Sigmoid colon (tissue), 6 donors: ENCODE measurements at regions not wholly inside any gene's neighbourhood (a gene's known extent, or its start where the extent isn't known, plus 50 kb on each side); places are given as distances from the start of the nearest gene placed in this dataset.
A peak's percentile ranks its signal among the peaks of the same experiment; 100 is the strongest.

ENCODE experiments used
- DNase-seq: peaks from one replicate; pipeline ENCODE4 v3.0.0-alpha.2; 2019
- H3K27ac ChIP-seq, 4 donors: fragments of 200-600 bp; sonication (generic); one replicate each; pipeline ENCODE4 v1.5.1; 2016 to 2019; ENCODE audit warnings: mild to moderate bottlenecking in 1 of 4
- H3K27me3 ChIP-seq, 3 donors: fragments of 200-600 bp; sonication (generic); one replicate each; pipeline ENCODE4 v1.5.1; 2019; ENCODE audit warnings: mild to moderate bottlenecking in 1 of 3
- H3K36me3 ChIP-seq, 4 donors: fragments of 200-600 bp; sonication (generic); one replicate each; pipeline ENCODE4 v1.5.1; 2016 to 2019
- H3K4me1 ChIP-seq, 4 donors: fragments of 200-600 bp; sonication (generic); one replicate each; pipeline ENCODE4 v1.5.1; 2017 to 2019
- H3K4me3 ChIP-seq, 4 donors: fragments of 200-600 bp; sonication (generic); one replicate each; pipeline ENCODE4 v1.5.1; 2017 to 2019; ENCODE audit warnings: mild to moderate bottlenecking in 2 of 4, moderate library complexity in 1 of 4
- H3K9me3 ChIP-seq, 4 donors: fragments of 200-600 bp in 3 of 4; sonication (generic) in 3 of 4; one replicate each; pipeline versions ENCODE4 v1.5.1 to v1.6.1; 2013 to 2019
- EP300 ChIP-seq, 4 donors: sonication (generic); formaldehyde crosslinking; IDR thresholded peaks; one replicate each; pipeline ENCODE4 v1.6.1; 2017; ENCODE audit warnings: antibody characterized with exemption in 4 of 4
- POLR2A ChIP-seq, 2 donors: fragments of 450-650 bp; IDR thresholded peaks; one replicate each; pipeline ENCODE4 v1.6.1; 2016; ENCODE audit warnings: antibody characterized with exemption in 2 of 2, mild to moderate bottlenecking in 2 of 2, moderate library complexity in 2 of 2
- POLR2AphosphoS5 ChIP-seq, 4 donors: sonication (generic); formaldehyde crosslinking; IDR thresholded peaks; one replicate each; pipeline ENCODE4 v1.6.1; 2017; ENCODE audit warnings: antibody characterized with exemption in 4 of 4
- WGBS, 2 donors: extraction: QIAGEN DNeasy Blood & Tissue Kit; methylation state at CpG; one replicate each; pipeline ENCODE4 v1.1.7; 2013; 5-methylcytosine and 5-hydroxymethylcytosine counted together
- intact Hi-C: fragments of 100-400 bp; cut with DNase I; formaldehyde crosslinking; loops from one replicate; pipeline ENCODE4 v1.15.1; 2023
- TF ChIP-seq, protein P1 (sequence below), 4 experiments: fragments of 450-650 bp in 3 of 4; fragments of 200-600 bp in 1 of 4; IDR thresholded peaks; one replicate each; pipeline ENCODE4 v1.5.1; 2016 to 2019; ENCODE audit warnings: antibody characterized with exemption in 4 of 4, mild to moderate bottlenecking in 3 of 4, moderate library complexity in 2 of 4
- donor health status: healthy with polysubstance abuse.
- donor health status: healthy.

DNA sequence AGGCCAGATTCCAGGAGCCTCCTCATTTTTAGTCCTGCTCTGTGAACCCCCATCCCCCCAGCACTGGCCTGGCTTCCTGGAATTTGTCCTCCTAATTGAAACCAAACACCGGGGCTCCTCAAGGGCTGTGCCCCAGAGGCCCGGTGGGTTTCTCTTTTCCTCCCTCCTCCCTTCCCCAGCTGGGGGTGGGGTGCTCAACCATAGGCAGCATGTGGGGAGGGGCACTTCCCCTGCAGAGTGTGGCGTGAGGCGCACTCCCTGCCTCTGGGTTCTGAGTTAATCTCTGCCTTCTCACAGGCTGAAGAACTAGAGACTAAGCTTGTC, 67.5 kb upstream of the ACOT11 start:
- DNase-seq: no peak
- TF ChIP-seq, protein P1, sequence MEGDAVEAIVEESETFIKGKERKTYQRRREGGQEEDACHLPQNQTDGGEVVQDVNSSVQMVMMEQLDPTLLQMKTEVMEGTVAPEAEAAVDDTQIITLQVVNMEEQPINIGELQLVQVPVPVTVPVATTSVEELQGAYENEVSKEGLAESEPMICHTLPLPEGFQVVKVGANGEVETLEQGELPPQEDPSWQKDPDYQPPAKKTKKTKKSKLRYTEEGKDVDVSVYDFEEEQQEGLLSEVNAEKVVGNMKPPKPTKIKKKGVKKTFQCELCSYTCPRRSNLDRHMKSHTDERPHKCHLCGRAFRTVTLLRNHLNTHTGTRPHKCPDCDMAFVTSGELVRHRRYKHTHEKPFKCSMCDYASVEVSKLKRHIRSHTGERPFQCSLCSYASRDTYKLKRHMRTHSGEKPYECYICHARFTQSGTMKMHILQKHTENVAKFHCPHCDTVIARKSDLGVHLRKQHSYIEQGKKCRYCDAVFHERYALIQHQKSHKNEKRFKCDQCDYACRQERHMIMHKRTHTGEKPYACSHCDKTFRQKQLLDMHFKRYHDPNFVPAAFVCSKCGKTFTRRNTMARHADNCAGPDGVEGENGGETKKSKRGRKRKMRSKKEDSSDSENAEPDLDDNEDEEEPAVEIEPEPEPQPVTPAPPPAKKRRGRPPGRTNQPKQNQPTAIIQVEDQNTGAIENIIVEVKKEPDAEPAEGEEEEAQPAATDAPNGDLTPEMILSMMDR (IDR thresholded peaks at IDR 0.05): no peak
- TF ChIP-seq EP300 (IDR thresholded peaks at IDR 0.05) (no peak), POLR2AphosphoS5 (IDR thresholded peaks at IDR 0.05) (no peak), POLR2A (IDR thresholded peaks at IDR 0.05) (no peak)
- no peak overlapping the region for H3K4me3 ChIP-seq
- H3K9me3 ChIP-seq: no peaks in the 10 kb centered on the region
- H3K36me3 ChIP-seq: no peaks in the 10 kb centered on the region
- no peak overlapping the region for H3K27ac ChIP-seq
- WGBS, 2 donors: 24 to 44% methylated on average over 4 of the region's 4 CpGs
- intact Hi-C loops: no loop called here
- no peaks in the 10 kb centered on the region for H3K27me3 ChIP-seq
- H3K4me1 ChIP-seq: peaks cover 0 to 27% (median 17%) of the 10 kb centered on the region in 4 donors

DNA sequence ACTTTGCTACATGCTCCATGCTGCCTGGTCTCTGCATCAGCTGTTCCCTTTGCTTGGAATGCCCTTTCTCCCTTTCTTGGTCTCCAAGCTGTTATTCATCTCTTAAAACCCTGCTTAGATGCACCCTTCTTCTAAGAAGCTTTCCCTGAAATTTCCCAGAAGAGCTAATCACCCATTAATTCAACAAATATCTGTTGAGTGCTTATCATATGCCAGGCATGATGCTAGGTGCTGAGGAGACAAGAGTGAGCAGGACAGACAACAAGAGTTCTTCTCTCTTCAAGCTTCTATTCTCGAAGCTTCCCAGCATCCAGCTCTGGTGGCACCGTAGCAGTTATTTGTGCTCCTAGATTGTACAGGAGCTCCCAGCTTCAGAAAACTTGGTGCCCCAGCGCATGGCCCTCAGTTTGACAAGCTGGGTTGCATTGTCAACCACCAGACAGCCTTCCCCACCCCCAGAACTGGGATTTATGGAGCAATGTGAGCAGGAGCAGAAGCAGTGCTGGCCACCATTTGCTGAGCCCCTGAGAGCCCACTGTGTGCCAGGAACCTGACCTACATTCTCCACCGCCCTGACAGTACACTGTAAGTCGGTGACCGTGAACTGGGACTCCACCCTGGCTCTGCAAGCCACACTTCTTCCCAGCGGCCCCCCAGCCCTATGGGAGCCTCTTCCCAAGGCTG, 68.0 kb upstream of the ACOT11 start:
- intact Hi-C loops: no loop called here
- WGBS, 2 donors: 75 to 87% methylated on average over 7 of the region's 7 CpGs
- H3K9me3 ChIP-seq: no peaks in the 10 kb centered on the region
- no peak overlapping the region for H3K27ac ChIP-seq
- H3K36me3 ChIP-seq: no peaks in the 10 kb centered on the region
- no peak for TF ChIP-seq EP300 (IDR thresholded peaks at IDR 0.05)
- TF ChIP-seq POLR2AphosphoS5 (IDR thresholded peaks at IDR 0.05): no peak
- no peak for TF ChIP-seq POLR2A (IDR thresholded peaks at IDR 0.05)
- TF ChIP-seq, protein P1 (IDR thresholded peaks at IDR 0.05): no peak
- DNase-seq: no peak
- H3K27me3 ChIP-seq: no peaks in the 10 kb centered on the region
- H3K4me3 ChIP-seq: no peak overlapping the region
- peaks cover 0 to 27% (median 17%) of the 10 kb centered on the region in 4 donors for H3K4me1 ChIP-seq

DNA sequence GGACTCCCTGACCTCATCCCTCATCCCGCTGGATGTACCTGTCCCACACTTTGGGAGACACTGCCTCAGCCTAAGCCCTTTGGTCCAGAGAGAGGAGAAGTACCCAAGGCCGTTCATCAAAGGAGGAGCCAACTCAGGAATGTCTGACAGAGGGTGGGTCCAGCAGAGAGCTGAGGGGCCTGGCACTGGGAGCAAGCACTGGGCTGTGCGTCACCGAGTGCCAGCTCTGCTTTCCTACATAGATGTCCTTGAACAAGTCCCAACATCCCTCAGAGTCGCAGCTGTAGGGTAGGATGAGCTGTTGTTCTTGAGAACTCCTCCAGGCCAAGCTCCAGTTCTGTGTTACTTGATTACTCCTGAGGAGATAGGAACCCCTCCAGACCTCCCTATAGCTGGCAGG, 68.8 kb upstream of the ACOT11 start:
- intact Hi-C loops: no loop called here
- Histone ChIP-seq H3K36me3 (no peaks in the 10 kb centered on the region), H3K4me1 (peaks cover 0 to 28% (median 23%) of the 10 kb centered on the region in 4 donors), H3K27ac (no peak overlapping the region), H3K27me3 (no peaks in the 10 kb centered on the region), H3K4me3 (no peak overlapping the region), H3K9me3 (no peaks in the 10 kb centered on the region)
- WGBS, 2 donors: 93 to 95% methylated on average over 5 of the region's 5 CpGs
- TF ChIP-seq POLR2A (IDR thresholded peaks at IDR 0.05): no peak
- TF ChIP-seq, protein P1 (IDR thresholded peaks at IDR 0.05): no peak
- no peak for DNase-seq

DNA sequence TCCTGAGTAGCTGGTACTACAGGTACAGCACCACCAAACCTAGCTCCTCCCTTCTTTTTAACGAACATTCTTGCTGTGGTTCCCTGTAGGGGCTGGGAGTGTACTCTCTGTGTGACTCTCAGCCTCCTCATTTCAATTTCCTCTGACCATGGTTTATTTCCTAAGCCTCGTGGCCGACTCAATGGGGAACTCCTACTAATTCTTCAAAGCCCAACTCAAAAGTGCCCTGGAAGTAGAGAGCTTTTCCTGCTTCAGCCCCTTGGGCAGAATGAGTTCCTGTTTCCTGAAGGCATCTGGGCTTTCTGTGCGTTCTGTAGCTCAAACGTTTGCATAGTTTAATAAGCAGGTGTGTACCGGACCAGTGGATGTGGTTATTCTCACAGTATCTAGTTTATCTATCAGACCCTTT, 70.9 kb upstream of the ACOT11 start:
- no peaks in the 10 kb centered on the region for H3K27me3 ChIP-seq
- peaks cover 0 to 27% (median 24%) of the 10 kb centered on the region in 4 donors for H3K4me1 ChIP-seq
- intact Hi-C loops: no loop called here
- H3K27ac ChIP-seq: peak overlapping the region in 2 of 4 donors; percentile 72 to 74
- WGBS, 2 donors: 42 to 51% methylated on average over 6 of the region's 6 CpGs
- TF ChIP-seq POLR2AphosphoS5 (IDR thresholded peaks at IDR 0.05) (no peak), EP300 (IDR thresholded peaks at IDR 0.05) (no peak), POLR2A (IDR thresholded peaks at IDR 0.05) (no peak)
- TF ChIP-seq, protein P1 (IDR thresholded peaks at IDR 0.05): no peak
- DNase-seq: no peak
- H3K9me3 ChIP-seq: no peaks in the 10 kb centered on the region
- no peak overlapping the region for H3K4me3 ChIP-seq
- no peaks in the 10 kb centered on the region for H3K36me3 ChIP-seq
